GM13976 (cell line): ENCODE measurements at regions not wholly inside any gene's neighbourhood (a gene's known extent, or its start where the extent isn't known, plus 50 kb on each side); places are given as distances from the start of the nearest gene placed in this dataset.

Source experiments
- DNase-seq: peaks from one replicate; pipeline ENCODE4 v3.0.0; 2012; ENCODE audit warnings: low spot score
- CTCF ChIP-seq: IDR thresholded peaks from 2 replicates; pipeline ENCODE4 v1.5.1; 2012; ENCODE audit warnings: borderline replicate concordance, mild to moderate bottlenecking; ENCODE audit not compliant: insufficient read depth; ENCODE audit errors: extremely low read depth, missing control alignments, control extremely low read depth
- in situ Hi-C: fragments of 300-500 bp; cut with MboI; formaldehyde crosslinking; loops from one replicate; pipeline ENCODE4 v1.12.0; 2022; ENCODE audit warnings: low sequenced_read_pairs, mixed read lengths, inconsistent platforms; ENCODE audit not compliant: unreplicated experiment

GRCh38 chr9:129456549-129457324, 164.2 kb downstream of the C9orf50 start:
- no peak for TF ChIP-seq CTCF
- DNase-seq: no peak
- in situ Hi-C loops: no loop called here

- no peak for DNase-seq
- TF ChIP-seq CTCF: no peak
- in situ Hi-C loops: no loop called here
Measured at GRCh38 chr9:129455151-129455995, 165.5 kb downstream of the C9orf50 start.

GRCh38 chr9:129454467-129455067, 166.3 kb downstream of the C9orf50 start:
- DNase-seq: no peak
- in situ Hi-C loops: no loop called here
- TF ChIP-seq CTCF: no peak

GRCh38 chr9:129453734-129454133, 167.2 kb downstream of the C9orf50 start:
- no peak for TF ChIP-seq CTCF
- in situ Hi-C loops: no loop called here
- DNase-seq: no peak

GRCh38 chr9:129451669-129452068, 169.2 kb downstream of the C9orf50 start:
- no peak for DNase-seq
- in situ Hi-C loops: no loop called here
- no peak for TF ChIP-seq CTCF

- no peak for TF ChIP-seq CTCF
- DNase-seq: no peak
- in situ Hi-C loops: no loop called here
Measured at GRCh38 chr9:129451089-129451656, 169.7 kb downstream of the C9orf50 start.
